ENCODE measurements at regions not wholly inside any gene's neighbourhood (a gene's known extent, or its start where the extent isn't known, plus 50 kb on each side); places are given as distances from the start of the nearest gene placed in this dataset.

GRCh38 chr15:93973287-93973686, 258.1 kb upstream of the MCTP2 start:
- no peak for TF ChIP-seq POLR2AphosphoS5 (IDR thresholded peaks at IDR 0.05; ENCODE audit: low read depth, low read length)
- TF ChIP-seq FOXP2 (optimal IDR thresholded peaks at IDR 0.05; ENCODE audit: borderline replicate concordance, extremely low read depth, extremely low read length, insufficient read depth): no peak
- TF ChIP-seq SIN3A (IDR thresholded peaks at IDR 0.05; ENCODE audit: borderline replicate concordance, insufficient read depth, low read length): no peak
- no peak for TF ChIP-seq TAF1 (IDR thresholded peaks at IDR 0.05; ENCODE audit: borderline replicate concordance, insufficient read depth, low read length)
- TF ChIP-seq, protein P1, sequence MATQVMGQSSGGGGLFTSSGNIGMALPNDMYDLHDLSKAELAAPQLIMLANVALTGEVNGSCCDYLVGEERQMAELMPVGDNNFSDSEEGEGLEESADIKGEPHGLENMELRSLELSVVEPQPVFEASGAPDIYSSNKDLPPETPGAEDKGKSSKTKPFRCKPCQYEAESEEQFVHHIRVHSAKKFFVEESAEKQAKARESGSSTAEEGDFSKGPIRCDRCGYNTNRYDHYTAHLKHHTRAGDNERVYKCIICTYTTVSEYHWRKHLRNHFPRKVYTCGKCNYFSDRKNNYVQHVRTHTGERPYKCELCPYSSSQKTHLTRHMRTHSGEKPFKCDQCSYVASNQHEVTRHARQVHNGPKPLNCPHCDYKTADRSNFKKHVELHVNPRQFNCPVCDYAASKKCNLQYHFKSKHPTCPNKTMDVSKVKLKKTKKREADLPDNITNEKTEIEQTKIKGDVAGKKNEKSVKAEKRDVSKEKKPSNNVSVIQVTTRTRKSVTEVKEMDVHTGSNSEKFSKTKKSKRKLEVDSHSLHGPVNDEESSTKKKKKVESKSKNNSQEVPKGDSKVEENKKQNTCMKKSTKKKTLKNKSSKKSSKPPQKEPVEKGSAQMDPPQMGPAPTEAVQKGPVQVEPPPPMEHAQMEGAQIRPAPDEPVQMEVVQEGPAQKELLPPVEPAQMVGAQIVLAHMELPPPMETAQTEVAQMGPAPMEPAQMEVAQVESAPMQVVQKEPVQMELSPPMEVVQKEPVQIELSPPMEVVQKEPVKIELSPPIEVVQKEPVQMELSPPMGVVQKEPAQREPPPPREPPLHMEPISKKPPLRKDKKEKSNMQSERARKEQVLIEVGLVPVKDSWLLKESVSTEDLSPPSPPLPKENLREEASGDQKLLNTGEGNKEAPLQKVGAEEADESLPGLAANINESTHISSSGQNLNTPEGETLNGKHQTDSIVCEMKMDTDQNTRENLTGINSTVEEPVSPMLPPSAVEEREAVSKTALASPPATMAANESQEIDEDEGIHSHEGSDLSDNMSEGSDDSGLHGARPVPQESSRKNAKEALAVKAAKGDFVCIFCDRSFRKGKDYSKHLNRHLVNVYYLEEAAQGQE (IDR thresholded peaks at IDR 0.05; ENCODE audit: insufficient read depth in 1 of 2, low read depth in 2 of 2, low read length in 2 of 2): no peak

DNA sequence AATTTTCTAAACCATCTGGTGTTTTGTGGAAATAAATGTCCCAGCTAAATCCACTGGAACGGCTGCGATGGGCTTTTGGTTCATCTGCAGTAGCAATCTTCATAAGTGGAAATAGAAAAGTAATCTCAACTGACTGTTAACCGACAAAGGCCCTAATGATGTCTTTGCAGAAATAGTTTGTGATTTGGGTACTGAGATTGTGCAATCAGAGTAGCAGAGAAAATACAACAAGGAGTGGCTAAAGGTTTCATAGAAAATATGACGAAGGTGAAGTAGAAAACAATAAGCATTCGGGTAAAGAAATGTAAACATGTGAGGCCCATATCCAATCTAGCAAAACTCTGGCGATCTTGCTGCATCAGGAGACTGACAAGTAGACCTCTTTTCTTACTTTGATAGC, 262.6 kb upstream of the MCTP2 start:
- TF ChIP-seq POLR2AphosphoS5 (IDR thresholded peaks at IDR 0.05; ENCODE audit: low read depth, low read length) (no peak), FOXP2 (optimal IDR thresholded peaks at IDR 0.05; ENCODE audit: borderline replicate concordance, extremely low read depth, extremely low read length, insufficient read depth) (no peak), SIN3A (IDR thresholded peaks at IDR 0.05; ENCODE audit: borderline replicate concordance, insufficient read depth, low read length) (no peak), TAF1 (IDR thresholded peaks at IDR 0.05; ENCODE audit: borderline replicate concordance, insufficient read depth, low read length) (no peak)
- TF ChIP-seq, protein P1 (IDR thresholded peaks at IDR 0.05; ENCODE audit: insufficient read depth in 1 of 2, low read depth in 2 of 2, low read length in 2 of 2): no peak

GRCh38 chr15:93965304-93965908, 266.0 kb upstream of the MCTP2 start:
- no peak for TF ChIP-seq FOXP2 (optimal IDR thresholded peaks at IDR 0.05; ENCODE audit: borderline replicate concordance, extremely low read depth, extremely low read length, insufficient read depth)
- no peak for TF ChIP-seq TAF1 (IDR thresholded peaks at IDR 0.05; ENCODE audit: borderline replicate concordance, insufficient read depth, low read length)
- no peak for TF ChIP-seq SIN3A (IDR thresholded peaks at IDR 0.05; ENCODE audit: borderline replicate concordance, insufficient read depth, low read length)
- TF ChIP-seq POLR2AphosphoS5 (IDR thresholded peaks at IDR 0.05; ENCODE audit: low read depth, low read length): no peak
- TF ChIP-seq, protein P1 (IDR thresholded peaks at IDR 0.05; ENCODE audit: insufficient read depth in 1 of 2, low read depth in 2 of 2, low read length in 2 of 2): no peak

DNA sequence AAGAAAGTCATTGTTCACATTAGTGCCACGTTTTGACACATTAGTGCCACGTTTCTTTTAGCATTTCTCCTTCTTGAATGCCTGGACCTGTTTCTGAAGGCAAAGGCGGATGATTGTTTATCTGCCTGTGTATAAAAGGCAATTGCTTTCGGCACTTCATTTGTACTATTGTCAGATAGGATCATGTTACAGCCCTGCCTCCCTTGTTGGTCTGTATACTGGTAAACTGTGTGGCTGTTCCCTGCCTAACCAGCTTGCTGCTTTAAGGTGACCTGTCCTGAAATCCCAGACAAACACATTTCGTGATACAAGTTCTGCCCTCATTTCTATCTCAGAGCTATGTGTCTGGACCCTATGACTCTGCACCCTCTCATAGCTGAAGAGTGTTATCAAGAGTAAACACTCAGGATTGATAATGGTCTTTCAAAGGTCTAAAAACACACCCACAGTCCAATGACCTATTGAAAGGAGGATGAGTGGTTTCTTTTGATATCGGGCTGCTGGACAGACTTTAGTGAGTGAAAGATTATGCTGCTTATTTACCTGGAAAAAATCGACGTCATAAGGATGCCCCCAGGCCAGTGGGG, 276.3 kb upstream of the MCTP2 start:
- TF ChIP-seq SIN3A (IDR thresholded peaks at IDR 0.05; ENCODE audit: borderline replicate concordance, insufficient read depth, low read length) (no peak), POLR2AphosphoS5 (IDR thresholded peaks at IDR 0.05; ENCODE audit: low read depth, low read length) (no peak), FOXP2 (optimal IDR thresholded peaks at IDR 0.05; ENCODE audit: borderline replicate concordance, extremely low read depth, extremely low read length, insufficient read depth) (no peak), TAF1 (IDR thresholded peaks at IDR 0.05; ENCODE audit: borderline replicate concordance, insufficient read depth, low read length) (no peak)
- TF ChIP-seq, protein P1 (IDR thresholded peaks at IDR 0.05; ENCODE audit: insufficient read depth in 1 of 2, low read depth in 2 of 2, low read length in 2 of 2): no peak

Data from PFSK-1 (cell line).